Osteoblast (primary cell): ENCODE measurements at regions not wholly inside any gene's neighbourhood (a gene's known extent, or its start where the extent isn't known, plus 50 kb on each side); places are given as distances from the start of the nearest gene placed in this dataset.

Experiments
- DNase-seq: peaks from one replicate; pipeline ENCODE4 v3.0.0; 2011; ENCODE audit warnings: low spot score, mixed read lengths; ENCODE audit not compliant: insufficient read length; ENCODE audit errors: missing footprints
- H2AFZ ChIP-seq: 2 replicates; pipeline ENCODE4 v1.6.0; 2011; ENCODE audit warnings: mild to moderate bottlenecking, low read length
- H3K27ac ChIP-seq: 2 replicates; pipeline ENCODE4 v1.5.1; 2011; ENCODE audit warnings: mild to moderate bottlenecking, low read depth, low read length, moderate library complexity
- H3K27me3 ChIP-seq: 2 replicates; pipeline ENCODE4 v1.6.0; 2012; ENCODE audit warnings: mild to moderate bottlenecking, control low read depth, inconsistent platforms, low read length, moderate library complexity; ENCODE audit not compliant: insufficient read depth
- H3K36me3 ChIP-seq: 2 replicates; pipeline ENCODE4 v1.5.1; 2011; ENCODE audit warnings: mild to moderate bottlenecking, low read length, control low read depth, moderate library complexity; ENCODE audit not compliant: insufficient read depth
- H3K4me1 ChIP-seq: 2 replicates; pipeline ENCODE4 v1.5.1; 2011; ENCODE audit warnings: mild to moderate bottlenecking, low read length, control low read depth, moderate library complexity; ENCODE audit not compliant: insufficient read depth
- H3K4me2 ChIP-seq: 2 replicates; pipeline ENCODE4 v1.6.0; 2011; ENCODE audit warnings: mild to moderate bottlenecking, low read length; ENCODE audit not compliant: insufficient read depth
- H3K4me3 ChIP-seq: fragments of 200-600 bp; sonication (generic); 3 replicates; pipeline ENCODE4 v1.5.1; 2012; ENCODE audit warnings: mild to moderate bottlenecking, low read length, inconsistent platforms; ENCODE audit not compliant: insufficient read depth
- H3K79me2 ChIP-seq: 2 replicates; pipeline ENCODE4 v1.6.0; 2012; ENCODE audit warnings: mild to moderate bottlenecking, low read length, control low read depth, inconsistent platforms; ENCODE audit not compliant: insufficient read depth
- H3K9me3 ChIP-seq: 2 replicates; pipeline ENCODE4 v1.5.1; 2011; ENCODE audit warnings: low read depth, low read length, control low read depth
- H4K20me1 ChIP-seq: 2 replicates; pipeline ENCODE4 v1.6.0; 2012; ENCODE audit warnings: mild to moderate bottlenecking, low read length, control low read depth; ENCODE audit not compliant: insufficient read depth
- TF ChIP-seq, protein P1 (sequence below): IDR thresholded peaks from 2 replicates; pipeline ENCODE4 v1.5.1; 2011; ENCODE audit warnings: mild to moderate bottlenecking, low read depth, low read length, moderate library complexity; ENCODE audit errors: extremely low read depth

DNA sequence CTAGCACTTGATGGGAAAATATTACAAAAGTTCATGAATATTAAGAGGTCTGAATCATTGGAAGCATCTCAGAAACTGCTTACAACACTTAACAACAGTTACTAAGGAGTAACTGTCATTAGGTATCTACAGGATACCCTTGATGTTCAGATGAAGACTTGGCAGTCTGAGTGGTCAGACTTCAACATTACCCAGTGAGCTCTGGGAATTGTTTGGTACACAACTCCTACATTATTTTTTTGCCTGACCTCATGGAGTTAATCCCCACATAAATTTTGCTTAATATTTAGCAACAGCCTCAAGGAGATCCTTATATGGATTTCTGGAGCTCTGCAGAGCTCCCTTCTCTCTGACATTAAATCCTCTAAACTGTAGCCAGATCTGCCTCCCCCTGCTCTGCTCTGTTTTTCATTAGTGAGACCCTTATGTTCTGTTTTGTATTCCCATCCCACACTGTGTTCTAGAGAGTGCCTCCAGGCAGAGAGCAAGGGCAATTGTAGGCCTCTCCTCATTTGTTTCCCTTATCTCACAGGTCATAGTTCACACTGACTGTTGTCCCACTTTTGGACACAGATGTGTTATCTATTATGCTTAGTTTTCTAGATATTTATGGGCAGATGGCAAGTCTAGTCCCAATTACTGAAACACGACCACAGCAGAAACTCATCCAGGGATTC lies 368.8 kb downstream of the GASK1B start:
- Histone ChIP-seq H3K4me1 (no peaks in the 10 kb centered on the region), H3K4me3 (no peak overlapping the region), H3K79me2 (no peaks in the 10 kb centered on the region), H3K27me3 (no peaks in the 10 kb centered on the region), H3K9me3 (no peaks in the 10 kb centered on the region), H4K20me1 (no peaks in the 10 kb centered on the region), H3K4me2 (no peak overlapping the region), H3K27ac (no peak overlapping the region), H2AFZ (no peak overlapping the region), H3K36me3 (no peaks in the 10 kb centered on the region)
- DNase-seq: no peak
- TF ChIP-seq, protein P1, sequence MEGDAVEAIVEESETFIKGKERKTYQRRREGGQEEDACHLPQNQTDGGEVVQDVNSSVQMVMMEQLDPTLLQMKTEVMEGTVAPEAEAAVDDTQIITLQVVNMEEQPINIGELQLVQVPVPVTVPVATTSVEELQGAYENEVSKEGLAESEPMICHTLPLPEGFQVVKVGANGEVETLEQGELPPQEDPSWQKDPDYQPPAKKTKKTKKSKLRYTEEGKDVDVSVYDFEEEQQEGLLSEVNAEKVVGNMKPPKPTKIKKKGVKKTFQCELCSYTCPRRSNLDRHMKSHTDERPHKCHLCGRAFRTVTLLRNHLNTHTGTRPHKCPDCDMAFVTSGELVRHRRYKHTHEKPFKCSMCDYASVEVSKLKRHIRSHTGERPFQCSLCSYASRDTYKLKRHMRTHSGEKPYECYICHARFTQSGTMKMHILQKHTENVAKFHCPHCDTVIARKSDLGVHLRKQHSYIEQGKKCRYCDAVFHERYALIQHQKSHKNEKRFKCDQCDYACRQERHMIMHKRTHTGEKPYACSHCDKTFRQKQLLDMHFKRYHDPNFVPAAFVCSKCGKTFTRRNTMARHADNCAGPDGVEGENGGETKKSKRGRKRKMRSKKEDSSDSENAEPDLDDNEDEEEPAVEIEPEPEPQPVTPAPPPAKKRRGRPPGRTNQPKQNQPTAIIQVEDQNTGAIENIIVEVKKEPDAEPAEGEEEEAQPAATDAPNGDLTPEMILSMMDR: no peak

DNA sequence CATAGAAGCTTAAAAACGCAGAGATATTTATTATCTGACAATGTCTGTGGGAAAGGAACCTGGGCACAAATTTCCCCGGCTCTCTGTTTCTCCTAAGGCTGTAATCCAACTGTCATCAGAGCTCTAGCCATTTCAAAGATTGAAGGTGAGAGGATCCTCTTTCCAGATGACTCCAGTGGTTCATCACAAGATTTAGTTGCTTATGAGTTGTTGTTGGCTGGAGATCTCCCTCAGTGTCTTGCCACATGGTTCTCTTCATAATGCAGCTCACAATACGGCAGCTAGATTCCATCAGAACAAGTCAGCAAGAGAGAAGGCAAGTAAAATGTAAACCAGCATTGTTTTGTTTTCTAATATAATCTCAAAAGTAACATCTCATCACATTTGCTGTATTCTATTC lies 369.4 kb downstream of the GASK1B start:
- no peaks in the 10 kb centered on the region for H3K36me3 ChIP-seq
- no peak overlapping the region for H3K4me2 ChIP-seq
- no peaks in the 10 kb centered on the region for H3K27me3 ChIP-seq

DNA sequence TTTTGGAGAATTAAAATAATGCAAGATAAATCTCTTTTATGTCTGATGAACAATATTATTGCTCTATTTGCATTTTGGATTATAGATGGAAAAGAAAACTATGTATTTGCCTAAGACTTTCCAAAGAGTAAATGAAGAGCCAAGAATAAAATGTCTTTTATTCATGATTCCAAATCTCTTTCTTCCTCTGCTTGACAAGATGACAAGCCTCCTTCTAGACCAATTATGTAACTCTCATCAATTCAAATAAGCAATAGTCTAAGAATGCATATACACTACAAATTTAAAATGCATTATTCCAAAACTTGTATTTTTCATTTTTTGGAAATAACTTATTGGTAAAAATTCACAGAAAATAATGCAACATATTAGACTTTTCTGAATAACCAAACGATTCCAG lies 377.3 kb downstream of the GASK1B start:
- H3K36me3 ChIP-seq: no peaks in the 10 kb centered on the region
- H3K27me3 ChIP-seq: no peaks in the 10 kb centered on the region
- H3K27ac ChIP-seq: no peak overlapping the region
- no peak overlapping the region for H2AFZ ChIP-seq
- H4K20me1 ChIP-seq: no peaks in the 10 kb centered on the region
- no peaks in the 10 kb centered on the region for H3K9me3 ChIP-seq
- TF ChIP-seq, protein P1: no peak
- H3K4me1 ChIP-seq: no peaks in the 10 kb centered on the region
- H3K4me3 ChIP-seq: no peak overlapping the region
- no peak for DNase-seq
- no peak overlapping the region for H3K4me2 ChIP-seq
- H3K79me2 ChIP-seq: no peaks in the 10 kb centered on the region

More for the DNA sequence above, 369.4 kb downstream of the GASK1B start:
- Histone ChIP-seq H3K9me3 (no peaks in the 10 kb centered on the region), H3K27ac (no peak overlapping the region), H3K79me2 (no peaks in the 10 kb centered on the region), H2AFZ (no peak overlapping the region), H3K4me3 (no peak overlapping the region), H3K4me1 (no peaks in the 10 kb centered on the region), H4K20me1 (no peaks in the 10 kb centered on the region)
- TF ChIP-seq, protein P1: no peak
- DNase-seq: no peak

DNA sequence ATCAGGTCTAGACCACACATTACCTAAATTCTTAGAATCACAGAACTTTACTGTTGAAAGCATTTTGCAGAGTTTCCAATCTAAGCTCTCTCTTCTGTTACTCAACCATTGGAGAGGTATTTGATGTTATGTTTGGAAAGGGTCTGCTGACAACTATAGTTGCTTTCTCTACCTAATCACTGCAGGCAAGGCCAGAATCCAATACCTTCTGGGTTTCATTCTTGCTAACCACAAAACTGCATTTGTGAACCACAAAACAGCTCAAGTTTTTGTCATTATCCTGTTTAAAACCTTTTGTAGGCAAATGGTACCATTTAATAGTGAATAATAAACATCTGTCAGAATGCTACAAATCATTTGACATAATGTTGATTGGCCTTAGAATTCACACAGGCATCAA lies 380.1 kb downstream of the GASK1B start:
- no peaks in the 10 kb centered on the region for H3K36me3 ChIP-seq
- no peak overlapping the region for H3K4me3 ChIP-seq
- TF ChIP-seq, protein P1: no peak
- H4K20me1 ChIP-seq: no peaks in the 10 kb centered on the region
- H3K27ac ChIP-seq: no peak overlapping the region
- H2AFZ ChIP-seq: no peak overlapping the region
- no peaks in the 10 kb centered on the region for H3K79me2 ChIP-seq
- no peaks in the 10 kb centered on the region for H3K27me3 ChIP-seq
- no peak overlapping the region for H3K4me2 ChIP-seq
- H3K9me3 ChIP-seq: no peaks in the 10 kb centered on the region
- no peaks in the 10 kb centered on the region for H3K4me1 ChIP-seq
- DNase-seq: no peak
